Esophagus mucosa (tissue), 1 donor: ENCODE measurements at regions not wholly inside any gene's neighbourhood (a gene's known extent, or its start where the extent isn't known, plus 50 kb on each side); places are given as distances from the start of the nearest gene placed in this dataset.
A peak's percentile ranks its signal among the peaks of the same experiment; 100 is the strongest.

Experiments
- ATAC-seq: fragments of 200-7000 bp; cut with Tn5 transposase; one replicate; pipeline ENCODE4 v1.9.1; 2020
- donor health status: DM: yes; HTN: yes; CAD: no.

- no peak for ATAC-seq
These were observed 51.1 kb upstream of the TMEM33 start for GRCh38 chr4:41883988-41884734.

- ATAC-seq = peak; percentile 70
These were observed 52.4 kb upstream of the TMEM33 start for GRCh38 chr4:41882625-41883347.

- ATAC-seq = no peak
These were observed 53.1 kb upstream of the TMEM33 start for GRCh38 chr4:41881981-41882624.

- ATAC-seq = no peak
These were observed 54.1 kb upstream of the TMEM33 start for GRCh38 chr4:41880840-41881831.

- no peak for ATAC-seq
These were observed 55.0 kb upstream of the TMEM33 start for GRCh38 chr4:41880022-41880837.

GRCh38 chr4:41879552-41879951 is 55.7 kb upstream of the TMEM33 start:
- no peak for ATAC-seq

- ATAC-seq = no peak
These were observed 56.2 kb upstream of the TMEM33 start for GRCh38 chr4:41878991-41879491.

GRCh38 chr4:41878170-41878969 is 56.9 kb upstream of the TMEM33 start:
- ATAC-seq = no peak

GRCh38 chr4:41877020-41877796 is 58.0 kb upstream of the TMEM33 start:
- ATAC-seq = no peak

- ATAC-seq = no peak
These were observed 60.4 kb upstream of the TMEM33 start for GRCh38 chr4:41874873-41875272.

GRCh38 chr4:41874398-41874797 is 60.8 kb upstream of the TMEM33 start:
- ATAC-seq = no peak

- no peak for ATAC-seq
These were observed 61.6 kb upstream of the TMEM33 start for GRCh38 chr4:41873380-41874295.

- no peak for ATAC-seq
These were observed 65.2 kb upstream of the TMEM33 start for GRCh38 chr4:41870035-41870434.

GRCh38 chr4:41866799-41867677 is 68.2 kb upstream of the TMEM33 start:
- no peak for ATAC-seq

- ATAC-seq = no peak
These were observed 69.0 kb upstream of the TMEM33 start for GRCh38 chr4:41865981-41866798.

- ATAC-seq = no peak
These were observed 69.8 kb upstream of the TMEM33 start for GRCh38 chr4:41865306-41865980.
